SK-N-SH (cell line): ENCODE measurements at regions not wholly inside any gene's neighbourhood (a gene's known extent, or its start where the extent isn't known, plus 50 kb on each side); places are given as distances from the start of the nearest gene placed in this dataset.

Source experiments
- CTCF ChIA-PET: fragments of 300-600, 350-600 bp; formaldehyde crosslinking; extraction: SDS; loops from one replicate; lab custom pipeline; 2021; lab: Yijun Ruan, JAX
- POLR2A ChIA-PET: fragments of 350-600 bp; sonication (Branson Sonifier 250); formaldehyde crosslinking; extraction: SDS; loops from one replicate; lab custom pipeline; 2020; ENCODE audit warnings: antibody characterized with exemption, inconsistent platforms; lab: Yijun Ruan, JAX
- DNase-seq: peaks from one replicate; pipeline ENCODE4 v3.0.0; 2012
- H2AFZ ChIP-seq: fragments of 200-600 bp; sonication (generic); 2 replicates; pipeline ENCODE4 v1.8.1; 2016; ENCODE audit warnings: antibody characterized with exemption, mild to moderate bottlenecking, low read depth
- H3F3A ChIP-seq: fragments of 200-600 bp; sonication (generic); replicated peaks from 2 replicates; pipeline ENCODE3; 2016; ENCODE audit warnings: antibody characterized with exemption, mild to moderate bottlenecking; ENCODE audit not compliant: insufficient read depth
- H3K27ac ChIP-seq, 2 experiments: fragments of 200-500 bp in 1 of 2; fragments of 200-600 bp in 1 of 2; sonication (Bioruptor generic) in 1 of 2; sonication (generic), shearing (Covaris generic) in 1 of 2; 2 replicates each; pipeline versions ENCODE4 v1.5.1 to v1.6.1; 2014 to 2016; ENCODE audit warnings: low read depth in 2 of 2, inconsistent platforms in 1 of 2, low read length in 1 of 2, mild to moderate bottlenecking in 1 of 2, mixed read lengths in 1 of 2
- H3K27me3 ChIP-seq: fragments of 200-600 bp; sonication (generic), shearing (Covaris generic); 2 replicates; pipeline ENCODE4 v1.6.1; 2016; ENCODE audit warnings: mixed run types; ENCODE audit not compliant: insufficient read depth
- H3K36me3 ChIP-seq, 2 experiments: fragments of 200-500 bp in 1 of 2; fragments of 200-600 bp in 1 of 2; sonication (Bioruptor generic) in 1 of 2; sonication (generic) in 1 of 2; replicated peaks in 1 of 2; 2 replicates each; pipeline versions ENCODE3 to v1.5.1; 2014 to 2016; ENCODE audit warnings: low read length in 1 of 2, mild to moderate bottlenecking in 1 of 2; ENCODE audit not compliant: insufficient read depth in 2 of 2, control insufficient read depth in 1 of 2
- H3K4me1 ChIP-seq, 2 experiments: fragments of 200-500 bp in 1 of 2; fragments of 200-600 bp in 1 of 2; sonication (Bioruptor generic) in 1 of 2; sonication (generic), shearing (Covaris generic) in 1 of 2; 2 replicates each; pipeline versions ENCODE4 v1.5.1 to v1.6.1; 2014 to 2016; ENCODE audit warnings: low read depth in 1 of 2, low read length in 1 of 2, mixed run types in 1 of 2; ENCODE audit not compliant: insufficient read depth in 2 of 2, control insufficient read depth in 1 of 2
- H3K4me2 ChIP-seq: fragments of 200-600 bp; sonication (generic), shearing (Covaris generic); 2 replicates; pipeline ENCODE4 v1.6.1; 2017; ENCODE audit warnings: mixed run types
- H3K4me3 ChIP-seq, 2 experiments: fragments of 200-500 bp in 1 of 2; fragments of 200-600 bp in 1 of 2; sonication (Bioruptor generic) in 1 of 2; sonication (generic), shearing (Covaris generic) in 1 of 2; 2 replicates each; pipeline versions ENCODE4 v1.5.1 to v1.8.1; 2014 to 2016; ENCODE audit warnings: low read depth in 2 of 2, inconsistent platforms in 1 of 2, low read length in 1 of 2, mild to moderate bottlenecking in 1 of 2, mixed read lengths in 1 of 2, moderate library complexity in 1 of 2
- H3K79me2 ChIP-seq: fragments of 200-600 bp; sonication (generic); 2 replicates; pipeline ENCODE4 v1.8.1; 2017; ENCODE audit warnings: mild to moderate bottlenecking; ENCODE audit not compliant: insufficient read depth
- H3K9ac ChIP-seq: fragments of 200-600 bp; sonication (generic); 2 replicates; pipeline ENCODE4 v1.6.1; 2017; ENCODE audit warnings: mixed run types
- H3K9me2 ChIP-seq: fragments of 200-600 bp; sonication (generic); 2 replicates; pipeline ENCODE4 v1.6.1; 2017; ENCODE audit warnings: mixed run types
- H3K9me3 ChIP-seq: fragments of 200-600 bp; sonication (generic); 2 replicates; pipeline ENCODE4 v1.6.1; 2017; ENCODE audit warnings: mixed run types, mild to moderate bottlenecking, moderate library complexity
- H4K20me1 ChIP-seq: fragments of 200-600 bp; sonication (generic); 2 replicates; pipeline ENCODE4 v1.6.1; 2017; ENCODE audit warnings: mild to moderate bottlenecking, mixed run types; ENCODE audit not compliant: insufficient read depth
- CTCF ChIP-seq: fragments of 200-600 bp; sonication (generic); IDR thresholded peaks from 2 replicates; pipeline ENCODE4 v1.6.1; 2017; ENCODE audit warnings: antibody characterized with exemption, mild to moderate bottlenecking, moderate library complexity
- ELF1 ChIP-seq: IDR thresholded peaks from 2 replicates; pipeline ENCODE4 v1.4.0; 2012
- FOSL2 ChIP-seq: IDR thresholded peaks from 2 replicates; pipeline ENCODE4 v1.4.0; 2012; ENCODE audit warnings: low read depth, mild to moderate bottlenecking, moderate library complexity, borderline replicate concordance
- GATA2 ChIP-seq: sonication (generic); formaldehyde crosslinking; IDR thresholded peaks from 2 replicates; pipeline ENCODE4 v1.5.0; 2020; ENCODE audit warnings: mild to moderate bottlenecking, missing genetic modification reagents
- JUND ChIP-seq: IDR thresholded peaks from 2 replicates; pipeline ENCODE4 v1.4.0; 2012
- MAX ChIP-seq: IDR thresholded peaks from 2 replicates; pipeline ENCODE4 v1.4.0; 2012; ENCODE audit warnings: low read depth
- NFIC ChIP-seq: IDR thresholded peaks from 2 replicates; pipeline ENCODE4 v1.4.0; 2012; ENCODE audit warnings: borderline replicate concordance
- PBX3 ChIP-seq: IDR thresholded peaks from 2 replicates; pipeline ENCODE4; 2012
- RAD21 ChIP-seq: IDR thresholded peaks from 2 replicates; pipeline ENCODE4 v1.6.1; 2012; ENCODE audit warnings: mild to moderate bottlenecking, low read length
- SIN3A ChIP-seq: IDR thresholded peaks from 2 replicates; pipeline ENCODE4 v1.6.1; 2012; ENCODE audit warnings: low read depth, mild to moderate bottlenecking, low read length, moderate library complexity, borderline replicate concordance
- SMC3 ChIP-seq: IDR thresholded peaks from 2 replicates; pipeline ENCODE4 v1.6.1; 2012; ENCODE audit warnings: low read depth, low read length, improper control_type of control experiment
- TAF1 ChIP-seq: IDR thresholded peaks from 2 replicates; pipeline ENCODE4 v1.6.1; 2012; ENCODE audit warnings: low read depth, mild to moderate bottlenecking, low read length, moderate library complexity, borderline replicate concordance
- TCF12 ChIP-seq: IDR thresholded peaks from 2 replicates; pipeline ENCODE4 v1.4.0; 2012
- ZBTB33 ChIP-seq: IDR thresholded peaks from 2 replicates; pipeline ENCODE4 v1.4.0; 2012; ENCODE audit warnings: low read depth, borderline replicate concordance
- WGBS: methylation state at CpG from one replicate; pipeline ENCODE4 v1.1.6; 2017; ENCODE audit warnings: low lambda C conversion rate; 5-methylcytosine and 5-hydroxymethylcytosine counted together
- TF ChIP-seq, protein P1 (sequence below): IDR thresholded peaks from 2 replicates; pipeline ENCODE4 v1.4.0; 2012; ENCODE audit warnings: low read depth, borderline replicate concordance

DNA sequence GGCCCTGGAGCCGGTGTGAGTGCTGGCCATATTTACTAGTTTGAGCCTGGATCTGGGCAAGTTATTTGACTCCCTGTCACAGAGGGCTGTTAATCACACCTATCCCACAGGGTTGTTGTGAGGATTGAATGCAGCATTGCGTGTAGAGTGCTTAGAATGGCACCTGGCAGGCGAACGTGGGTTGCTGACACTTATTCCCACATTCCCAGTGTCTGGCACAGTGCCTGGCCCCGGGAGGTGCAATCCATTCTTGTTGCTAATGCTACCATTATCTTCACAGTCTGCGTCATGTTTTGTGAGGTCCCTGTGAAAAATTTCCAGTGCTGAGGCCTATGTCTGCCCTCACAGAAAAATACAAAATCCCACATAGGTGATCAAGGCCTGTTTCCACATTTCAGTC, 66.1 kb downstream of the CD2 start:
- POLR2A ChIA-PET, result no interaction called here
- Histone ChIP-seq H3K36me3 (no peaks in the 10 kb centered on the region), H3K9me2 (no peaks in the 10 kb centered on the region), H2AFZ (peak overlapping the region; percentile 45; the same call in 1 of the 2 replicates), H3K79me2 (no peaks in the 10 kb centered on the region), H3K9me3 (no peaks in the 10 kb centered on the region), H3K27ac (peak overlapping the region in 1 of 2 experiments; percentile 70; a peak in 2 of 4 replicates), H3K4me1 (peaks cover 0 to 17% of the 10 kb centered on the region in 2 experiments; a peak in 2 of 4 replicates)
- no peak for DNase-seq
- TF ChIP-seq TCF12 (peak; percentile 45), MAX (no peak), ZBTB33 (no peak), CTCF (no peak), RAD21 (no peak), NFIC (peak; percentile 71), TAF1 (no peak), SMC3 (no peak), SIN3A (no peak), GATA2 (no peak), PBX3 (peak; percentile 33), JUND (no peak), FOSL2 (no peak), ELF1 (no peak)
- TF ChIP-seq, protein P1, sequence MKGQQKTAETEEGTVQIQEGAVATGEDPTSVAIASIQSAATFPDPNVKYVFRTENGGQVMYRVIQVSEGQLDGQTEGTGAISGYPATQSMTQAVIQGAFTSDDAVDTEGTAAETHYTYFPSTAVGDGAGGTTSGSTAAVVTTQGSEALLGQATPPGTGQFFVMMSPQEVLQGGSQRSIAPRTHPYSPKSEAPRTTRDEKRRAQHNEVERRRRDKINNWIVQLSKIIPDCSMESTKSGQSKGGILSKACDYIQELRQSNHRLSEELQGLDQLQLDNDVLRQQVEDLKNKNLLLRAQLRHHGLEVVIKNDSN, result no peak
- TF ChIP-seq, all 33 proteins: peak for 3
- CTCF ChIA-PET, result no interaction called here
- H3K27me3 ChIP-seq, result no peaks in the 10 kb centered on the region
- no peaks in the 10 kb centered on the region for H3F3A ChIP-seq
- H4K20me1 ChIP-seq, result no peaks in the 10 kb centered on the region
- no peak overlapping the region for H3K4me2 ChIP-seq
- peak overlapping the region; percentile 26; the same call in 1 of the 2 replicates for H3K9ac ChIP-seq
- H3K4me3 ChIP-seq, result no peak overlapping the region
- WGBS, result 29% methylated on average over 6 of the region's 6 CpGs
